HS-27A (cell line): ENCODE measurements at regions not wholly inside any gene's neighbourhood (a gene's known extent, or its start where the extent isn't known, plus 50 kb on each side); places are given as distances from the start of the nearest gene placed in this dataset.

Experiments used
- DNase-seq: peaks from one replicate; pipeline ENCODE4 v3.0.0-alpha.2; 2012; ENCODE audit warnings: low read depth, missing footprints

DNA sequence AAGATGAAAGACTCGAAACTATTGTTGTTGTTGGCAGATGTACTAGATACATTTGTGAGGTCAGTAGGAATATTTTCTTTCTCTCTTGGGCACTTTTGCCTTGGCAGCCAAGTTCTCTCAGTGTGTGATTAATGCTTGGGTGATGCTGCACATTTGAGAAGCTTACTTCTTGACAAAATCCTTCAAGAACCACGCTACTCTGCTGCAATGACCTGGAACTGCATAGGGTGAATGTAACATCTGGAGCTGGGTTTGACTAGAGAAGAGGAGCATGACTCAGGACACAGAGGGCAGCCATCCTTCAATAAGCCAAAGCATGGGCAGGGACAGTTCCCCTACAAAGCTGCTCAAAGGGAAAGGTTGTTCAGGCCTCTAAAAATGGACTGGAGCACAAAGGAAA, 75.5 kb upstream of the PUM3 start:
- no peak for DNase-seq

DNA sequence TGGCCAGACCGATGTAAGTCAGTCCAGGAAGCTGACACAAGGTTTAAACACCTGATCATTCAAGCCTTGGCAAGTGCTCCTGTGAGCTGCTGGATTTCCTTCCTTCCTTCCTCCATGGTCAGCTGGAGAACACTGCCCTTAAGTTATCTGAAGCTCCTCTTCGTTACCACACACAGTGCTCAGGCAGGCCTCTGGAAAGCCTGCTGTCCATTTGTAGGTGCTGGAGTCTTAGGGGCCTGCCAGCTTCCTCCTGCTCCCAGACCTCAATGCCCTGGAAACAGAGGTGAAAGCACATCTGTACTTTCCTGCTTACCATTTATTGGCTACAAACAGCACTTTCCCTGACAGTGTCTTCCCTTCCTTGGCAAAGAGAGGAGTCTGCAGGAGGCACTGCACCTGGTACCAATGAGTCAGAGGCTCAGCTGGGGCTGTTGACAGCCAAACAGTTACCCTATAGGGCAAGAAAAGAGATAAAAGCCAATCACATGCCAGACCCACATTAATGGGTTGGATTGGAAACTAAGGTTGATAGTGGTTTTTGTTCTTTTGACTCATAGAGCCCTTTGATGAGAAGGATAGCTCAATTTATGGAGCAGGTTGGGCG, 72.6 kb upstream of the PUM3 start:
- DNase-seq, result no peak

GRCh38 chr9:2913026-2913425, 69.1 kb upstream of the PUM3 start:
- no peak for DNase-seq

GRCh38 chr9:2907411-2907810, 63.5 kb upstream of the PUM3 start:
- no peak for DNase-seq

DNA sequence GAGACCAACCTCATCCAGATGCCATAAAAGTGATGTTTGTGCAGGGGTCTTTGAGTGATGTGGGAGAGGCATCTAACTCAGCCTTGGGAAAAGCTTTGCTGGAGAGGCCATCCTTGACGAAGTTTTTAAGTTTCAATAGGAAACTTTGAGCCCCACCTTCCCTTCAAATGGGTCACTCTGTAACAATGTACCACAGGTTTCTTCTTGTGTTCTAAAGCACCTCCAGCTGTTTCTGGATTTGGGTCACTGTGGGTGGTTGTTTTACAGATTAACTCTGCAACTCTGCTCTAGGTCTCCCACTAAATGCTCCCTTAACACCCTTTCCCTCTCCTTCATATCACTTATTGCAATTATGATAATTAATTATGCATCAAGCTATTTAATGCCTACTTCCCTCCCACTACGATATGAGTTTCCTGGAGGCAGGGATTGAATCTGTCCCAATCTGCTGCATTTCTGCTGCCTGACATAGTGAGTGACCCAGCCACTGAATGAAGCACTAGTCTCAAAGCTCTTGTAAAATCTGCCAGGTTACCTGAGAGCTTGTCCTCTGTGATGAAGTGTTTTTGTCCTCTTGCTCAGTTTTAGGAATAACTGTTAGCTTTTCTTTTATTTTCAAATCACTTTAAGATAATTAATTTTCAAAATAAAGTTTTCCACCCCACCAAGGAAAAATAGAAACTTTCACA, 60.5 kb upstream of the PUM3 start:
- DNase-seq, result no peak
